Nephron (organoid): ENCODE measurements at regions not wholly inside any gene's neighbourhood (a gene's known extent, or its start where the extent isn't known, plus 50 kb on each side); places are given as distances from the start of the nearest gene placed in this dataset.
"Not testable (repeated sequence)": the region's sequence is repeated elsewhere in the genome, so short reads cannot be mapped to it uniquely, and the experiment has no call there.

ENCODE experiments used
- H3K27ac Mint-ChIP-seq, 3 experiments: 2 replicates each; pipeline ENCODE4 v1.8.0; 2020; ENCODE audit warnings: mixed read lengths in 3 of 3, mild to moderate bottlenecking in 2 of 3, moderate library complexity in 1 of 3
- H3K27me3 Mint-ChIP-seq: 2 replicates; pipeline ENCODE4 v1.8.0; 2021; ENCODE audit warnings: low read depth, mild to moderate bottlenecking, moderate library complexity, mixed read lengths
- H3K36me3 Mint-ChIP-seq: 2 replicates; pipeline ENCODE4 v1.8.0; 2020; ENCODE audit warnings: low read depth, mixed read lengths
- H3K4me1 Mint-ChIP-seq: 2 replicates; pipeline ENCODE4 v1.8.0; 2020; ENCODE audit warnings: mixed read lengths
- H3K4me3 Mint-ChIP-seq, 3 experiments: 2 replicates each; pipeline ENCODE4 v1.8.0; 2020; ENCODE audit warnings: mild to moderate bottlenecking in 3 of 3, mixed read lengths in 3 of 3, moderate library complexity in 2 of 3
- H3K9me3 Mint-ChIP-seq: 2 replicates; pipeline ENCODE4 v1.8.0; 2020; ENCODE audit warnings: mixed read lengths

- not testable (repeated sequence) for H3K27me3 Mint-ChIP-seq, H3K27ac Mint-ChIP-seq, H3K4me3 Mint-ChIP-seq, H3K9me3 Mint-ChIP-seq, H3K36me3 Mint-ChIP-seq, H3K4me1 Mint-ChIP-seq
Observed at GRCh38 chr21:6097736-6098135, 4423.6 kb upstream of the TPTE start.

DNA sequence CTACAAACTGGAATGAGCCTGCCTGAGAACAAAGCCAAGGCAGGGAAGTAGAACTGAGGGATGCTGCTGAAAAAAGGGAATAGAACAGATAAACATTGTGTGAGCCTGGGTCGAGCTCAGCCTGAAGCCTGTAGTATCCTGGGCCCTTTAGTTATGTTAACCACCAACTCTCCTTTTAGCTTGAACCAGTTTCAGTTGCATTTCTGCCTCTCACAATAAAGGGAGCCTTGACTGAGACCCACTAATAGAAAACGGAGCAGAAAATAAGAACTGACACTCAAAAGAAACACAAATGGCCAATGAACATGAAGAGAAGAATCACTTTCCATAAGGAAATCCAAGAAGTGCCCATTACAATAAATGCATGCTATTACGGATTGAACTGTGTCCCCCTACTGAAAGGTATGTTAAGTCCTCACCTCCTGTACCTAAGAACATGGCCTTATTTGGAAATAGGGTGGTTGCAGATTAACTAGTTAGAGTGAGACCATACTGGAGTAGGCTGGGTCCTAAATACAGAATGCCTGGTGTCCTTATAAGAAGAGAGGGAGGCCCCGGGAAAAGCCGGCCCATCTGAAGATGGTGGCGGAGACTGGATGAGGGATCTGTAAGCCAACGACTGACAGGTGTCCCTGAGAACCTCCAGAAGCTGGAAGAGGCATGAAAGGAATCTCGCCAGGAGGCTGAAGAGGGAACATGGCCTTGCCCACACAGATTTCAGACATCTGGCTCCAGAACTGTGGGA, 4423.0 kb upstream of the TPTE start:
- H3K36me3 Mint-ChIP-seq, H3K4me3 Mint-ChIP-seq, H3K4me1 Mint-ChIP-seq, H3K27me3 Mint-ChIP-seq, H3K9me3 Mint-ChIP-seq: not testable (repeated sequence)
- H3K27ac Mint-ChIP-seq = peak overlapping the region in 1 of 3 experiments; percentile 57

- H3K4me3 Mint-ChIP-seq, H3K27me3 Mint-ChIP-seq, H3K27ac Mint-ChIP-seq, H3K36me3 Mint-ChIP-seq, H3K4me1 Mint-ChIP-seq, H3K9me3 Mint-ChIP-seq: not testable (repeated sequence)
Observed at GRCh38 chr21:6101588-6101987, 4419.8 kb upstream of the TPTE start.

- H3K36me3 Mint-ChIP-seq, H3K4me3 Mint-ChIP-seq, H3K27ac Mint-ChIP-seq, H3K4me1 Mint-ChIP-seq, H3K9me3 Mint-ChIP-seq, H3K27me3 Mint-ChIP-seq: not testable (repeated sequence)
Observed at GRCh38 chr21:6104546-6104945, 4416.8 kb upstream of the TPTE start.

DNA sequence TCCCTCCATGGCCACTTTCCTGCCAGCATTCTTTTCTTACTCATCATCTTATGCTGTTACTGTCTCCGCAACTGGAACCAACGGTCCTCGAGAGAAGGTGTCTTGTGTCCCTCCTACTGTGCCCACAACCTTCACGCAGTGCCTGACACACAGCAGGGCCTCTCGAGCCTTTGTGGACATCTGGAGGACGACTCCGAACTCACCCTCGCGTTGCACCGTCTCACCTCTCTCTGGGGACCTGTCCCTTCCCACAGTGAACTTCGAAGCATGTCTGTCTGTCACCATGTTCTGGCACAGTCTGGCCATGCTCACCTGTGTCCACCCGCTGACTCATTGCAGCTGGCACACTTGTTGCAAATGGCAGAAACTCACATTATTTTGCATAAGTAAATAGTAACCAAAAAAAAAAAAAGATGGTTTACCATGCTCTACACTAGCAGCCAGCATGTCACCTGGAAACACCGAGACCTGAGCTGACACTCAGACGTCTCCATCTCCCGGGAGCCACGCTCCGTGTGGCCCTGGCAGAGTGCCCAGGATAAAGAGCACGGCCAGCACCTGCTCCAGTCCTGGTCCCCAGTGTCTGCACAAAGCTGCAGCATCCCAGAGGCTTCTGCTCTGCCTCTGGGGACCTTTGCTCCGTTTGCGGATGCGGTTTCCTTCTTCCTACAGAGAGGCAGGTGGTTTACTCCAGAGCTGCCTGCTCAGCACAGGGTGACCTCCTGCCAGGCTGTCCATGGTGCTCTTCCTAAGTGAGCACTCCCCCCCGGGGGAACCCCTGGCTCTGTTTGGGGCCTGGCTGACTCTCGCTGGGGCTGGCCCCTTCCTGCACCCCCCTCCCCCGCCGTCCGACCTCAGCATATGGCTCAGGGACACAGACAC, 4414.5 kb upstream of the TPTE start:
- H3K27ac Mint-ChIP-seq, H3K4me3 Mint-ChIP-seq, H3K27me3 Mint-ChIP-seq, H3K9me3 Mint-ChIP-seq, H3K36me3 Mint-ChIP-seq, H3K4me1 Mint-ChIP-seq: not testable (repeated sequence)

GRCh38 chr21:6108894-6109293, 4412.5 kb upstream of the TPTE start:
- not testable (repeated sequence) for H3K9me3 Mint-ChIP-seq, H3K4me3 Mint-ChIP-seq, H3K36me3 Mint-ChIP-seq, H3K4me1 Mint-ChIP-seq, H3K27me3 Mint-ChIP-seq, H3K27ac Mint-ChIP-seq

DNA sequence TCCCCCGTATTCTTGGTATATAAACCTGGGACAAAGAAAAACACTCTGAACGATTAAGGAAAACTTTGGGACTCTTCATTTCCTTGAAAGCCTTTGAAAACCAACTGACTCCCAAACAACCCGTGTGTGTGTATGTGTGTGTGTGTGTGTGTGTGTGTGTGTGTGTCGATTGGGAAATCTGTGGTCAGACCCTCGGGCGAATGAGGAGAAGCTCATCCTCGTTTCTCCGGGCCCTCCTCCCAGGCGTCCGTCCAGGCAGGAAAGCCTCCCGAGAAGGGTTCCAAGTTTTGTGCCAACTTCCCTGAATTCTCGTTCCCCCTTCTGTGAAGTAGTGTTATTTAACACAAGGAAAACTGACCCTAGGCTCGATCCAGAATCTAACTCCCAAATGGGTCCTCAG, 4411.6 kb upstream of the TPTE start:
- Mint-ChIP-seq H3K4me3 (peak overlapping the region; percentile 41 to 75 (median 65)), H3K27ac (peak overlapping the region in 1 of 3 experiments; percentile 59)
- H3K27me3 Mint-ChIP-seq, H3K4me1 Mint-ChIP-seq, H3K36me3 Mint-ChIP-seq, H3K9me3 Mint-ChIP-seq: not testable (repeated sequence)

- H3K27me3 Mint-ChIP-seq, H3K4me1 Mint-ChIP-seq, H3K36me3 Mint-ChIP-seq, H3K9me3 Mint-ChIP-seq, H3K27ac Mint-ChIP-seq, H3K4me3 Mint-ChIP-seq: not testable (repeated sequence)
Observed at GRCh38 chr21:6110716-6111343, 4410.6 kb upstream of the TPTE start.

- not testable (repeated sequence) for H3K36me3 Mint-ChIP-seq, H3K4me1 Mint-ChIP-seq, H3K4me3 Mint-ChIP-seq, H3K27me3 Mint-ChIP-seq, H3K27ac Mint-ChIP-seq, H3K9me3 Mint-ChIP-seq
Observed at GRCh38 chr21:6111354-6111753, 4410.0 kb upstream of the TPTE start.

DNA sequence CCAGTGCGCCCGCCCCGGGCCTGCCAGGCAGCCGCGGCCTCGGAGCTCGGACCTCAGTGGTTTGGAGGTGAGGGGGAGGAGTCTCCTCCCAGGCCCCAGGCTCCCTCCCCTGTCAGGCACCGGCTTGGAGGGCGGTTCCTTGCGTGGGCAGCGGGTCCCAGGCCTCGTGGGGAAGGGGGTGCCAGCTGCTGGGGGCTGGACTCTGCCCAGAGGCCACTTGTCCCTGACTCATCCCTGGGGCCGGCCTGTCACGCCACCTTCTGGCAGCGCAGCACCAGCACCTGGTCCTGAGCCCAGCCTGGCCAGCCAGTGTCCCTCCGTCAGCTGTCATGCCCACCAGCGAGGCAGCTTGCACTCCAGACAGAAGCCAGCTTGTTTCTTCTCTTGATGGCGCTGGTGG, 4403.0 kb upstream of the TPTE start:
- not testable (repeated sequence) for H3K36me3 Mint-ChIP-seq, H3K9me3 Mint-ChIP-seq, H3K27me3 Mint-ChIP-seq, H3K4me1 Mint-ChIP-seq, H3K27ac Mint-ChIP-seq, H3K4me3 Mint-ChIP-seq

DNA sequence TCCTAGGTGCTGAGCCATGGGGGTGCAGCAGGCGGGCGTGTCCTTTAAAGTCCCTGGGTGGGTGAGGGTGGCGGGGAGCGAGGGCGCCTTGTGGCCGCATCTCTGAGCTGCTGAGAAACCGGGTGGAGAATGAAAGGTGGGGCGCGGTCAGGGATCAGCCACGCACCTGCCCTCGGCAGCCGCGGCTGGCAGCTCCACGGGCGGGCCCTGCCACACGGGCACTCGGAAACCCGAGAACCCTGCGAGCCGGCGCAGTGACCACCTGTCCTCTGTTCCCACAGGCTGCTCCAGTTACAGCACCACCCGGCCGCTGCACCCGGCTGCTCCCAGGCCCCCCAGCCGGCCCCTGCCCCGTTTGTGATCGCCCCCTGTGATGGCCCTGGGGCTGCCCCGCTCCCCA, 4400.5 kb upstream of the TPTE start:
- H3K4me1 Mint-ChIP-seq, H3K36me3 Mint-ChIP-seq, H3K27ac Mint-ChIP-seq, H3K9me3 Mint-ChIP-seq, H3K4me3 Mint-ChIP-seq, H3K27me3 Mint-ChIP-seq: not testable (repeated sequence)

GRCh38 chr21:6122629-6123028, 4398.8 kb upstream of the TPTE start:
- not testable (repeated sequence) for H3K4me3 Mint-ChIP-seq, H3K27me3 Mint-ChIP-seq, H3K27ac Mint-ChIP-seq, H3K4me1 Mint-ChIP-seq, H3K36me3 Mint-ChIP-seq, H3K9me3 Mint-ChIP-seq

- not testable (repeated sequence) for H3K4me1 Mint-ChIP-seq, H3K4me3 Mint-ChIP-seq, H3K27me3 Mint-ChIP-seq, H3K27ac Mint-ChIP-seq, H3K9me3 Mint-ChIP-seq, H3K36me3 Mint-ChIP-seq
Observed at GRCh38 chr21:6123224-6123623, 4398.2 kb upstream of the TPTE start.

- H3K4me1 Mint-ChIP-seq, H3K4me3 Mint-ChIP-seq, H3K27ac Mint-ChIP-seq, H3K9me3 Mint-ChIP-seq, H3K36me3 Mint-ChIP-seq, H3K27me3 Mint-ChIP-seq: not testable (repeated sequence)
Observed at GRCh38 chr21:6125549-6126240, 4395.7 kb upstream of the TPTE start.
